ENCODE measurements at regions not wholly inside any gene's neighbourhood (a gene's known extent, or its start where the extent isn't known, plus 50 kb on each side); places are given as distances from the start of the nearest gene placed in this dataset.

DNA sequence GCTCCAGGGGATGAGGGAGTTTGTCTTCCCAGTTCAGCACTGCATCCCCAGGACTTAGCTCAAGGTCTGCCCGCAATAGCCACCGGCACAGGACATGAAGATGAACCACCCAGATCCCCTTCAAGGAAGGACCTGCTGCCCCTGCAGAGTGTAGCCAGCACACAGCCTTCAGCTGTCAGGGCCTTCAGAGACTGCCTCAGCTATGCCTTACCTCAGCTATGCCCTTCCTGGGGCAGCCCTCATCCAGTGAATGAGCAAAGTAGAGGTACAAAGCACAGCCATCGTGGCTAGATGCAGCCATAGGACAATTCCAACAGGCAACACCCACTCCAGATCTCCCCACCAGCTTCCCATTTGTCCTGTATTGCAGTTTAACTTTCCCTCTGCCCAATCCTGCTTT lies 291.2 kb upstream of the STT3B start:
- no peak for TF ChIP-seq USF2 (IDR thresholded peaks at IDR 0.05; ENCODE audit: low read depth, low read length)
- no peak for TF ChIP-seq CEBPB (IDR thresholded peaks at IDR 0.05; ENCODE audit: low read depth, low read length)
- no peak for TF ChIP-seq NFE2L2 (IDR thresholded peaks at IDR 0.05; ENCODE audit: low read depth, low read length)
- TF ChIP-seq POLR2A (IDR thresholded peaks at IDR 0.05; ENCODE audit: low read depth, low read length) = no peak
- TF ChIP-seq CHD1 (IDR thresholded peaks at IDR 0.05; ENCODE audit: low read depth, low read length) = no peak
- TF ChIP-seq MXI1 (IDR thresholded peaks at IDR 0.05; ENCODE audit: borderline replicate concordance, low read depth, low read length) = no peak
- no peak for TF ChIP-seq RFX5 (IDR thresholded peaks at IDR 0.05; ENCODE audit: low read depth, low read length)
- TF ChIP-seq, protein P1, sequence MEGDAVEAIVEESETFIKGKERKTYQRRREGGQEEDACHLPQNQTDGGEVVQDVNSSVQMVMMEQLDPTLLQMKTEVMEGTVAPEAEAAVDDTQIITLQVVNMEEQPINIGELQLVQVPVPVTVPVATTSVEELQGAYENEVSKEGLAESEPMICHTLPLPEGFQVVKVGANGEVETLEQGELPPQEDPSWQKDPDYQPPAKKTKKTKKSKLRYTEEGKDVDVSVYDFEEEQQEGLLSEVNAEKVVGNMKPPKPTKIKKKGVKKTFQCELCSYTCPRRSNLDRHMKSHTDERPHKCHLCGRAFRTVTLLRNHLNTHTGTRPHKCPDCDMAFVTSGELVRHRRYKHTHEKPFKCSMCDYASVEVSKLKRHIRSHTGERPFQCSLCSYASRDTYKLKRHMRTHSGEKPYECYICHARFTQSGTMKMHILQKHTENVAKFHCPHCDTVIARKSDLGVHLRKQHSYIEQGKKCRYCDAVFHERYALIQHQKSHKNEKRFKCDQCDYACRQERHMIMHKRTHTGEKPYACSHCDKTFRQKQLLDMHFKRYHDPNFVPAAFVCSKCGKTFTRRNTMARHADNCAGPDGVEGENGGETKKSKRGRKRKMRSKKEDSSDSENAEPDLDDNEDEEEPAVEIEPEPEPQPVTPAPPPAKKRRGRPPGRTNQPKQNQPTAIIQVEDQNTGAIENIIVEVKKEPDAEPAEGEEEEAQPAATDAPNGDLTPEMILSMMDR (conservative IDR thresholded peaks at IDR 0.05; ENCODE audit: low read depth, low read length) = no peak
- no peak for TF ChIP-seq RCOR1 (IDR thresholded peaks at IDR 0.05; ENCODE audit: insufficient replicate concordance, low read length)
- no peak for TF ChIP-seq MAZ (IDR thresholded peaks at IDR 0.05; ENCODE audit: borderline replicate concordance, low read depth, low read length)
- no peak for TF ChIP-seq MAFK (IDR thresholded peaks at IDR 0.05; ENCODE audit: low read depth, low read length)
- H3K36me3 ChIP-seq (ENCODE audit: control insufficient read depth, insufficient read depth, low read length) = no peaks in the 10 kb centered on the region
- no peak overlapping the region for H2BK120ac ChIP-seq (ENCODE audit: low read depth, low read length)
- in situ Hi-C loops (cut with MboI; ENCODE audit: low sequenced_read_pairs) (no loop called here), intact Hi-C loops (cut with micrococcal nuclease) (no loop called here), dilution Hi-C loops (cut with HindIII; ENCODE audit: low sequenced_read_pairs, unreplicated experiment) (no loop called here)
- no peak overlapping the region for H3K4me3 ChIP-seq (ENCODE audit: insufficient read depth, low read depth, low read length)
- H3K9ac ChIP-seq (ENCODE audit: low read depth, low read length) = no peak overlapping the region
- no peak overlapping the region for H3K56ac ChIP-seq (ENCODE audit: extremely low read depth, insufficient read depth, low read length)
- no peak overlapping the region for H2AFZ ChIP-seq (replicated peaks; ENCODE audit: low read length, poor library complexity)
- no peak for DNase-seq
- no peak overlapping the region for H3K4me2 ChIP-seq (ENCODE audit: low read depth, low read length)
- H3K4ac ChIP-seq (ENCODE audit: low read depth, low read length) = no peak overlapping the region
- H3K18ac ChIP-seq (ENCODE audit: low read depth, low read length) = no peak overlapping the region
- no peak overlapping the region for H4K5ac ChIP-seq (ENCODE audit: low read depth, low read length)
- no peak overlapping the region for H4K8ac ChIP-seq (ENCODE audit: low read depth in 2 of 2, low read length in 2 of 2)
- H2BK15ac ChIP-seq (ENCODE audit: low read depth, low read length) = no peak overlapping the region
- no peak overlapping the region for H2BK5ac ChIP-seq (ENCODE audit: low read depth, low read length, poor library complexity, severe bottlenecking)
- H2BK20ac ChIP-seq (ENCODE audit: low read depth, low read length) = no peak overlapping the region
- H4K91ac ChIP-seq (ENCODE audit: insufficient read depth, low read depth, low read length) = no peak overlapping the region
- ATAC-seq (ENCODE audit: low read depth) = no peak
- H4K20me1 ChIP-seq (ENCODE audit: insufficient read depth, low read length) = no peaks in the 10 kb centered on the region
- H3K27me3 ChIP-seq (ENCODE audit: control insufficient read depth, insufficient read depth, low read length) = peaks cover 6% of the 10 kb centered on the region
- H2AK9ac ChIP-seq (replicated peaks; ENCODE audit: low read depth, low read length, poor library complexity) = no peak overlapping the region
- POLR2A ChIA-PET (ENCODE audit: unreplicated experiment) = no interaction called here
- WGBS, 2 experiments (ENCODE audit: extremely low coverage in 2 of 2, insufficient read length in 1 of 2) = 67% methylated on average over 2 of the region's 3 CpGs; no CpG with 5 or more reads in 1 of the 2 experiments
- H3K23ac ChIP-seq (ENCODE audit: low read depth, low read length) = no peak overlapping the region
- no peaks in the 10 kb centered on the region for H3K4me1 ChIP-seq (ENCODE audit: control insufficient read depth, insufficient read depth, low read length)
- CTCF ChIA-PET = no interaction called here
- no peak overlapping the region for H3K27ac ChIP-seq (ENCODE audit: insufficient read depth, low read length)
- BruUV-seq (replicated peaks) = no TSS peak
- H3K9me3 ChIP-seq (ENCODE audit: control insufficient read depth, insufficient read depth, low read length) = no peaks in the 10 kb centered on the region
- H3K9me1 ChIP-seq (ENCODE audit: insufficient read depth, low read length) = no peaks in the 10 kb centered on the region
- H3K14ac ChIP-seq (replicated peaks; ENCODE audit: low read depth, low read length) = no peak overlapping the region
- no peak overlapping the region for H2AK5ac ChIP-seq (ENCODE audit: low read depth, low read length)
- H3K79me1 ChIP-seq (ENCODE audit: low read depth in 1 of 2, low read length in 2 of 2) = no peaks in the 10 kb centered on the region

Measured in IMR-90 (cell line).